Muscle layer of duodenum (tissue), 2 donors: ENCODE measurements at regions not wholly inside any gene's neighbourhood (a gene's known extent, or its start where the extent isn't known, plus 50 kb on each side); places are given as distances from the start of the nearest gene placed in this dataset.

ENCODE experiments used
- H3K27ac ChIP-seq: one replicate; pipeline ENCODE4 v1.7.0; 2013; ENCODE audit warnings: mild to moderate bottlenecking, low read length
- H3K27me3 ChIP-seq: one replicate; pipeline ENCODE4 v1.7.0; 2013; ENCODE audit warnings: low read depth, mild to moderate bottlenecking, control low read depth, low read length
- H3K36me3 ChIP-seq, 2 donors: one replicate each; pipeline ENCODE4 v1.7.0; 2013; ENCODE audit warnings: low read length in 2 of 2, control low read depth in 1 of 2, mild to moderate bottlenecking in 1 of 2; ENCODE audit not compliant: insufficient read depth in 2 of 2, control insufficient read depth in 1 of 2
- H3K4me1 ChIP-seq, 2 donors: one replicate each; pipeline ENCODE4 v1.7.0; 2013; ENCODE audit warnings: low read length in 2 of 2, mild to moderate bottlenecking in 2 of 2, control low read depth in 1 of 2, moderate library complexity in 1 of 2; ENCODE audit not compliant: insufficient read depth in 2 of 2, control insufficient read depth in 1 of 2
- H3K4me3 ChIP-seq, 2 donors: one replicate each; pipeline ENCODE4 v1.7.0; 2013; ENCODE audit warnings: low read length in 2 of 2, low read depth in 1 of 2, mild to moderate bottlenecking in 1 of 2
- H3K9me3 ChIP-seq, 2 donors: one replicate each; pipeline ENCODE4 v1.7.0; 2013; ENCODE audit warnings: low read length in 2 of 2, control low read depth in 1 of 2, mild to moderate bottlenecking in 1 of 2; ENCODE audit not compliant: control insufficient read depth in 1 of 2
- donor health status: healthy.

DNA sequence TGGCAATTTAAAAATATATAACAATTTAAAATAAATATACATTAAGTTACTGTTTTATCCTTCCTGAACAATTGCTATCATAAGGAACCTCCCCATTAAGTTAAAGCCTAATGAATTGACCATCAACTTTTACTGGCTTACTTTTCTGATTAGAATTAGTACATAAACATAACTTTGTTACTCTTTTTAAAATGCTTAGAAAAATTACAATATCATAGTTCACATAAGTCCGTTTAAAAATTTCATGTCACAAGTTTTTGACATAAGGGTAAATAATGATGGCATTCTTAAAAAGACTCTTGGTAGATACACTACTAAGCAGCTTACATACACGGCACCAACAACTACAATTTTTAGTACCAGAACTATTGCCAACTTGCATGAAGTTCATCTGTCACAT, 1308.6 kb downstream of the FSCB start:
- Histone ChIP-seq H3K27me3 (no peaks in the 10 kb centered on the region), H3K27ac (no peak overlapping the region)

DNA sequence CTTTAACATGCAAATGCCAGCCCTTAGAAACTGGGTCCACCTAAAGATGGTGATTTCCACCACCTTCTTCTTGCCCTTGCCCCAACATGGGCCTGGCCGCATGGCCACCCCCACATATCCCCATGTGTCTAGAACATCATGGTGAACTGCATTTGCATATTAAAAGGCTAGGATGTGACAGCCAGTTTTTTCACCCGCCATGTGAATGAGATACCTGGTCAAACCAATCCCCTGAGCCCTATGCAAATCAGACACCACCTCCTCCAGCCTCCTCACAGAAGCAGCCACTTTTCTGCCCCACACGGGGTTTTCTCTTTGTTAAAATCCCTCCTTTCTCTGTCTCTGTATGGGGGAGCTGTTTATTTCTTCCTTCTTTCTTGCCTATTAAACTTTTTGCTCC, 1322.5 kb downstream of the FSCB start:
- Histone ChIP-seq H3K9me3 (no peaks in the 10 kb centered on the region), H3K27me3 (no peaks in the 10 kb centered on the region), H3K4me3 (no peak overlapping the region), H3K27ac (no peak overlapping the region), H3K36me3 (no peaks in the 10 kb centered on the region), H3K4me1 (no peaks in the 10 kb centered on the region)

More for the DNA sequence above, 1308.6 kb downstream of the FSCB start:
- Histone ChIP-seq H3K36me3 (no peaks in the 10 kb centered on the region), H3K4me3 (no peak overlapping the region), H3K9me3 (no peaks in the 10 kb centered on the region), H3K4me1 (no peaks in the 10 kb centered on the region)

DNA sequence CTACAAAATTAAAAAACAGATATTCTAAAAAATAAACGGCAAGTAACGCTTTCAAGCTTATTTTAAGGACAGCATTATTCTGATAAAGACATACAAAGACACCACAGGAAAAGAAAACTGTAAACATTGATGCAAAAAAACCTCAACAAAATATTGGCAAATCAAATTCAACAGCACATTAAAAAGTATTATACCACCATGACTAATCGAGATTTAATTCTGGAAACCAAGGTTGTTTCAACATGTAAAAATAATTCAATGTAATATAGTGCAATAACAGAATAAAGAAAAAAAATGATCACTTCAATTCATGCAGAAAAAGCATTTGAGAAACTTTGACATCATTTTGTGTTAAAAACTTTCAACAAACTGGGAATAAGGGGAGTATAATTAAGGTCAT, 1323.2 kb downstream of the FSCB start:
- Histone ChIP-seq H3K4me1 (no peaks in the 10 kb centered on the region), H3K27me3 (no peaks in the 10 kb centered on the region), H3K9me3 (no peaks in the 10 kb centered on the region), H3K27ac (no peak overlapping the region), H3K36me3 (no peaks in the 10 kb centered on the region), H3K4me3 (no peak overlapping the region)

DNA sequence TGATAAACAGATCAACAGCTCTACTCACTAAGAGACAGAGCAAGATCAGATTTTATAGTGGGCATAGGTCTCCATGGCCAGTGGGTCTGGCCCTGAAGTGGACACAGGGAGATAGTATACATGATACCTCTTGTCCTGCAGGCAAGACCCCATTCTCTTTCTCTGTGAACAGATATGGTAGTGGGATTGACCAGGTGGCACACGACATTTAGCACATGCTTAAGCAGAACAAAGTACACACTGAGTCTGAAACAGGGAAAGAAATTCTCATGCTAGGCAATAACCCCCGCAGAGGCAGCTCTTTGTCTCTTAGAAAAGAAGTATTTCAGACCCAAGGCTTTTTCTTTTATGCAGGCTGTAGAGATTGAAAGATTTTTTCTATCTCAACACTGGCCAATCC, 1331.2 kb downstream of the FSCB start:
- Histone ChIP-seq H3K4me3 (no peak overlapping the region), H3K27ac (no peak overlapping the region), H3K9me3 (no peaks in the 10 kb centered on the region), H3K27me3 (no peaks in the 10 kb centered on the region), H3K4me1 (no peaks in the 10 kb centered on the region), H3K36me3 (no peaks in the 10 kb centered on the region)

DNA sequence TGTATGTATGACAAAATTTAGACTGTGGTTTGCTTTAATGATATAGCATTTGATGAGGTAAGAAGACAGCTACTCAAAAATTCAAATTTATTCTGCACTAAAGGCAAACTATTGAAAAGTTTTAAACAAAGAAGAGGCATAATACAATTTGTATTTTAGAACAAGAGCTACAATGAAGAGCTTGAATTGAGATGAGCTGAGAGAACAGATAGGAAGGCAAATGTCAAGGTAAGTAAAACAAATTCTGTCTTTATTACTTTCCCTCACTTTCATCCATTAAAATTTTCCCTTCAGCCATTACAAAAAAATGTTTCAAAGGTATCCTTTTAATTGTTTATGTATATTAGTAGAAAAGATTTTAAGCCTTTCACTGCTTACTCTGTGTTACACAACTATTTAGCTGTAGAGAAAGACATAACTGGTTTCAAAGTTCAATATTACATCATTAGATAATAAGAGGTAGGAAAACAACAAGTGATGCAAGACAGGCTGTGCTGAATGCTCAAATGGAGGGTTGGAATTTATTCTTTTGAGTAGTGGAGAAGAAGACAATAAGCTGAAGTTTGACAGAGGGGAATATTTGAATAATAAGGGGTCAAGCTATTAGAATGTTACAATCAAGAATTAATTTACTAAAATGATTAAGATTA, 1334.1 kb downstream of the FSCB start:
- no peak overlapping the region for H3K27ac ChIP-seq
- H3K4me1 ChIP-seq = no peaks in the 10 kb centered on the region
- H3K4me3 ChIP-seq = no peak overlapping the region
- no peaks in the 10 kb centered on the region for H3K9me3 ChIP-seq
- H3K36me3 ChIP-seq = no peaks in the 10 kb centered on the region
- no peaks in the 10 kb centered on the region for H3K27me3 ChIP-seq

DNA sequence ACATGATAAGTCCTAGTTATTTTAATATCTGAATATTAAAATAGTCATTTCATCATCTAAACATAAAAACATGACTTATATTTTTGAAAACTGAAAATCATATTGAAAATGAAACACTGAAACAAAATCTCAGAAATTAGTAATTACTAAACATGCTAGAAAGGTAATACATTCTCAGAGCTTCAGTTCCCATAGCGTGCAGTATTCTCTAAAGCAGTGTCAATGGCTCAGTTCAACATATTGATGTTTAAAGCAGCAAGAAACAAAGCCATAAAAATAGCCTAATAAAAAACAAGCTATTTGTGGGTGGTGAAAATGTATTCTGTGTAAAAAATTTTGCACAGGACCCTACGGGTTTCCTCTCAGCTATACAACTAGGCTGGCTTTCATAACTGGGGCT, 1337.4 kb downstream of the FSCB start:
- Histone ChIP-seq H3K4me1 (no peaks in the 10 kb centered on the region), H3K27ac (no peak overlapping the region), H3K27me3 (no peaks in the 10 kb centered on the region), H3K36me3 (no peaks in the 10 kb centered on the region), H3K4me3 (no peak overlapping the region), H3K9me3 (no peaks in the 10 kb centered on the region)

DNA sequence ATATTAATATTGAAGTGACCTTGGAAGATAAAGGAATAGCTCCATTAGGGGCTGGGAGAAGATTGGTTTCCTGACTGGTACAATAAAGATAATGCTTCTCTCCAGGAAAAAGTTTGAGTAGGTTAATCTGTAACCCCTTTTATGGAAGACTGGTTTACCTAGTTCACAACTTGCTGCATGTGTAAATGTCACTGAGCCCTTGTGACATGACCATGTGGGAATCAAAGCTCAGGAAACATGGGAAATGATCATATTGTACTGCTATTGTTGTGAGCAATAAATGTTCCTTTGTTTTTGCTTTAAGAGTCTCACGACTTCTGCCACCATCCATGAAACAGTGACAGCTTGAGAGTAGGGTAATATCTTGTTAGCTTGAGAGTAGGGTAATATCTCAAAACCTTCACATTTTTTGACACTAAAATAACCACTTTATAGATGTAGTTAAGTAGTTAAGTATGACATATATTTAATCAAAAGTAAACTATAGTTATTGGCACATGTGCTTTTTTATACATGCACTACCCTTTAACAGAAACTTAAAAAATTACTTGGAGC, 1338.6 kb downstream of the FSCB start:
- Histone ChIP-seq H3K4me3 (no peak overlapping the region), H3K27ac (no peak overlapping the region), H3K4me1 (no peaks in the 10 kb centered on the region), H3K36me3 (no peaks in the 10 kb centered on the region), H3K27me3 (no peaks in the 10 kb centered on the region), H3K9me3 (no peaks in the 10 kb centered on the region)

DNA sequence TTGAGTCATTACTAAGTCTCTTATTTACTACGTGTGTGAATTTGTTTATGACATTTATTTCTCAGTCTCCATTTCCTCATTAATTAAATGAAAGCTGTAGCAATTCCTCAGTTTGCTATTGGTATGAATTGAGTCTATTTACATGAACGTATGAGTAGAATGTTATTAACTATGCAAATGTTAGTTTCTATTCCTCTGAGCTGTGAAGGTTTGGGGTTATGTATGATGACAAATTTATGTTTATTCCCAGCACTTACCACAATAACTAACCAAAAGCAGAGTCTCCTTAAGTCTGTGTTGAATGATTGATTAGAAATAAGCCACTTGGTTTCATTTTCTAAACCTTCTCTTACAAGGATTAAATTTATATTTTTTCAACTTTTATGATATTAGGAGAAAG, 1340.9 kb downstream of the FSCB start:
- H3K4me3 ChIP-seq = no peak overlapping the region

DNA sequence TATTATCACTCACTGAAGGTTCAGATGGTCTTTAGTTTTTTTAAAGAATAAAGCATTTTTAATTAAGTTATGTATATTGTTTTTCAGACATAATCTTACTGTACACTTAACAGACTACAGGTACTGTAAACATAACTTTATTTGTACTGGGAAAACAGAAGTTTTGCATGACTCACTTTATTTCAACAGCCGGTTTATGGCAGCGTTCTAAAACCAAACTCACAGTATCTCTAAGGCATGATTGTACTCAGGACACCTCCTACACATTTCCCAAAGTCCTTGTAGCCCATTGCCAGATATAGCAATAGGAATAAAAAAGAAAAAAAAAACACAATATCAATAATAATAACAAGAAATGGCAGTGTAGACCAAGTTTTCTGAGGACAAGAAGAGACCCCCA, 1341.4 kb downstream of the FSCB start:
- Histone ChIP-seq H3K27ac (no peak overlapping the region), H3K36me3 (no peaks in the 10 kb centered on the region), H3K27me3 (no peaks in the 10 kb centered on the region), H3K4me1 (no peaks in the 10 kb centered on the region), H3K4me3 (no peak overlapping the region), H3K9me3 (no peaks in the 10 kb centered on the region)

More for the DNA sequence above, 1340.9 kb downstream of the FSCB start:
- H3K27me3 ChIP-seq = no peaks in the 10 kb centered on the region
- no peaks in the 10 kb centered on the region for H3K36me3 ChIP-seq
- no peak overlapping the region for H3K27ac ChIP-seq
- H3K9me3 ChIP-seq = no peaks in the 10 kb centered on the region
- H3K4me1 ChIP-seq = no peaks in the 10 kb centered on the region

DNA sequence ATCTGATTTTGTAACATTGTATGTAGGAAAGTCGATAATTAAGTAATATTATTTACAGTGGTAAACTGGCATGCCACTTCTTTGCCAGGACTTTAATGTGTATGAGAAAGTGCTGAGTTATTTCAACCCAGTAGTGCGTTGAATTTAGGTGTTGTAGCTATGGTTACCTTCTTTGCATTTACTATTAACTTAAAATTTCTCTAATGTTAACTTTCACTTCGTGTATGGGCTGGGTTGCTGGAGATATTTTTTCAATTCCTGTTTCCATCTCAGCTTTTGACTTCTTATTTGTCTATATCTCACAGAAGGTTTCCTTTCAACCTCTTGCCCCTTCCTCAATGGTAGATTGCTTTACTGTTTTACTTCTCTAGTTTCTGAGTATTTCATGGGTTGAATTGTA, 1345.6 kb downstream of the FSCB start:
- no peaks in the 10 kb centered on the region for H3K36me3 ChIP-seq
- no peak overlapping the region for H3K4me3 ChIP-seq
- no peaks in the 10 kb centered on the region for H3K27me3 ChIP-seq
- no peaks in the 10 kb centered on the region for H3K4me1 ChIP-seq
- H3K27ac ChIP-seq = no peak overlapping the region
- H3K9me3 ChIP-seq = no peaks in the 10 kb centered on the region

DNA sequence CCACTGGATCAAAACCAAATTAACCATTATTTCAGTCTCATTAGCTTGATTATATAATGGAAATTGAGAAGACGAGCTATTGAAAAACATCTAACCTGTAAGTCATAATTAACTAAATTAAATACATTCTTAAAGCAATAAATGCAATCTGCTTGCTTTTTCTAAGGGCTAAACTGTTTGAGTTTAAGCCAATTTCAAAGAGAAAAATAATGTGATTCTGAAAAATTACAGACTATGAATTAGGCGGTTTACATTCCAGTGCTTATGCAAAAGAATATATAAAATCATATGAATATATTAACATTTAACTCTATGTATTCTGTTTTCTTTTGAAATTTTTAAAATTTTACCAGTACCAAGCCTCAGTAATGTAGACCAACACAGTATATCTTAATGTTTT, 1349.4 kb downstream of the FSCB start:
- Histone ChIP-seq H3K4me3 (no peak overlapping the region), H3K27me3 (no peaks in the 10 kb centered on the region), H3K9me3 (no peaks in the 10 kb centered on the region), H3K4me1 (no peaks in the 10 kb centered on the region), H3K36me3 (no peaks in the 10 kb centered on the region), H3K27ac (no peak overlapping the region)

DNA sequence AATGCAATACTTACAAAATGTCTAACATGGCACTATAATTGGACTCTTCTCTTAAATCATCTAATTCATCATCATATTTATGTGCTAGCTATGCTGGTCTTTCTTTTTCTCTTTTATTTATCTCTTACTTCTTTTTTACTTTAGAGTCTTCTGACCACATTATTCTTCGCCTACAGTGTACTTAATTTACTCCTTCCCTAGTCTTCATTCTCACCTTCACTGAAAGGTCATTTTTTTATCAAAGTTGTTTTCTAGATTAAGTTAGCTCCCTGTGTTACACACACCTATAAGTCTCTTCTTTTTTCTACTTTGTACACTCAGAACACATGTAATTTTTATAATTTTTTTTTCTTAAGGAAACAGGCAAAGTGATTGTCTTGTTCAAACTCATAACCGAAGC, 1351.2 kb downstream of the FSCB start:
- Histone ChIP-seq H3K36me3 (no peaks in the 10 kb centered on the region), H3K27ac (no peak overlapping the region), H3K27me3 (no peaks in the 10 kb centered on the region), H3K4me3 (no peak overlapping the region), H3K4me1 (no peaks in the 10 kb centered on the region), H3K9me3 (no peaks in the 10 kb centered on the region)
